ENCODE measurements at regions not wholly inside any gene's neighbourhood (a gene's known extent, or its start where the extent isn't known, plus 50 kb on each side); places are given as distances from the start of the nearest gene placed in this dataset.

- no peak overlapping the region for H3K27ac Mint-ChIP-seq
- Histone ChIP-seq H3K4me1 (ENCODE audit: control insufficient read depth, insufficient read depth, low read length) (no peaks in the 10 kb centered on the region), H3K9me3 (ENCODE audit: control insufficient read depth, insufficient read depth, low read length) (no peaks in the 10 kb centered on the region), H3K27ac (ENCODE audit: low read length) (no peak overlapping the region), H3K36me3 (ENCODE audit: control insufficient read depth, insufficient read depth, low read length) (no peaks in the 10 kb centered on the region), H3K27me3 (ENCODE audit: control insufficient read depth, insufficient read depth, low read length) (peaks cover 5% of the 10 kb centered on the region), H3K4me3 (ENCODE audit: low read length) (no peak overlapping the region)
- TF ChIP-seq CTCF (IDR thresholded peaks at IDR 0.05) = no peak
- H3K27me3 Mint-ChIP-seq (ENCODE audit: low read depth in 2 of 2) = peaks cover 9 to 31% of the 10 kb centered on the region in 2 donors
- no peak for DNase-seq
- ATAC-seq = no peak
- intact Hi-C loops (cut with micrococcal nuclease) = no loop called here
- 93% methylated on average over 5 of the region's 5 CpGs for WGBS (ENCODE audit: insufficient coverage)
- H3K4me1 Mint-ChIP-seq = peaks cover 0 to 5% of the 10 kb centered on the region in 2 donors
- no peaks in the 10 kb centered on the region for H3K36me3 Mint-ChIP-seq
- H3K9me3 Mint-ChIP-seq = peaks cover 0 to 2% of the 10 kb centered on the region in 2 donors
- H3K4me3 Mint-ChIP-seq = no peak overlapping the region
These were observed 226.7 kb downstream of the UTP18 start for GRCh38 chr17:51486885-51487520.

GRCh38 chr17:51487947-51488346 lies 227.6 kb downstream of the UTP18 start:
- peaks cover 12 to 31% of the 10 kb centered on the region in 2 donors for H3K27me3 Mint-ChIP-seq (ENCODE audit: low read depth in 2 of 2)
- DNase-seq (peak in 1 of 2 donors; percentile 51), ATAC-seq (no peak)
- H3K36me3 ChIP-seq (ENCODE audit: control insufficient read depth, insufficient read depth, low read length) = no peaks in the 10 kb centered on the region
- TF ChIP-seq CTCF (IDR thresholded peaks at IDR 0.05) = no peak
- intact Hi-C loops (cut with micrococcal nuclease) = no loop called here
- no peaks in the 10 kb centered on the region for H3K9me3 ChIP-seq (ENCODE audit: control insufficient read depth, insufficient read depth, low read length)
- H3K9me3 Mint-ChIP-seq = no peaks in the 10 kb centered on the region
- H3K4me3 Mint-ChIP-seq = no peak overlapping the region
- no peak overlapping the region for H3K27ac Mint-ChIP-seq
- 52% methylated on average over 14 of the region's 14 CpGs for WGBS (ENCODE audit: insufficient coverage)
- H3K36me3 Mint-ChIP-seq = no peaks in the 10 kb centered on the region
- peaks cover 5% of the 10 kb centered on the region for H3K27me3 ChIP-seq (ENCODE audit: control insufficient read depth, insufficient read depth, low read length)
- no peak overlapping the region for H3K27ac ChIP-seq (ENCODE audit: low read length)
- no peaks in the 10 kb centered on the region for H3K4me1 ChIP-seq (ENCODE audit: control insufficient read depth, insufficient read depth, low read length)
- H3K4me3 ChIP-seq (ENCODE audit: low read length) = no peak overlapping the region
- H3K4me1 Mint-ChIP-seq = peaks cover 0 to 5% of the 10 kb centered on the region in 2 donors

GRCh38 chr17:51491416-51491815 lies 231.1 kb downstream of the UTP18 start:
- H3K4me1 Mint-ChIP-seq = peaks cover 0 to 5% of the 10 kb centered on the region in 2 donors
- Histone ChIP-seq H3K9me3 (ENCODE audit: control insufficient read depth, insufficient read depth, low read length) (no peaks in the 10 kb centered on the region), H3K27ac (ENCODE audit: low read length) (no peak overlapping the region), H3K4me1 (ENCODE audit: control insufficient read depth, insufficient read depth, low read length) (no peaks in the 10 kb centered on the region), H3K36me3 (ENCODE audit: control insufficient read depth, insufficient read depth, low read length) (no peaks in the 10 kb centered on the region), H3K27me3 (ENCODE audit: control insufficient read depth, insufficient read depth, low read length) (peaks cover 5% of the 10 kb centered on the region), H3K4me3 (ENCODE audit: low read length) (no peak overlapping the region)
- no peak for DNase-seq
- H3K9me3 Mint-ChIP-seq = no peaks in the 10 kb centered on the region
- intact Hi-C loops (cut with micrococcal nuclease) = no loop called here
- no peaks in the 10 kb centered on the region for H3K36me3 Mint-ChIP-seq
- H3K4me3 Mint-ChIP-seq = no peak overlapping the region
- H3K27me3 Mint-ChIP-seq (ENCODE audit: low read depth in 2 of 2) = peaks cover 14 to 32% of the 10 kb centered on the region in 2 donors
- TF ChIP-seq CTCF (IDR thresholded peaks at IDR 0.05) = no peak
- ATAC-seq = peak in 1 of 3 donors; percentile 7
- H3K27ac Mint-ChIP-seq = no peak overlapping the region
- 87% methylated on average over 6 of the region's 6 CpGs for WGBS (ENCODE audit: insufficient coverage)

GRCh38 chr17:51493206-51493605 lies 232.9 kb downstream of the UTP18 start:
- Mint-ChIP-seq H3K36me3 (no peaks in the 10 kb centered on the region), H3K27ac (no peak overlapping the region), H3K4me3 (no peak overlapping the region), H3K4me1 (no peaks in the 10 kb centered on the region), H3K9me3 (no peaks in the 10 kb centered on the region), H3K27me3 (ENCODE audit: low read depth in 2 of 2) (peaks cover 14 to 39% of the 10 kb centered on the region in 2 donors)
- intact Hi-C loops (cut with micrococcal nuclease) = no loop called here
- Histone ChIP-seq H3K36me3 (ENCODE audit: control insufficient read depth, insufficient read depth, low read length) (no peaks in the 10 kb centered on the region), H3K27me3 (ENCODE audit: control insufficient read depth, insufficient read depth, low read length) (no peaks in the 10 kb centered on the region), H3K9me3 (ENCODE audit: control insufficient read depth, insufficient read depth, low read length) (no peaks in the 10 kb centered on the region), H3K4me1 (ENCODE audit: control insufficient read depth, insufficient read depth, low read length) (no peaks in the 10 kb centered on the region), H3K27ac (ENCODE audit: low read length) (no peak overlapping the region), H3K4me3 (ENCODE audit: low read length) (no peak overlapping the region)
- ATAC-seq (no peak), DNase-seq (no peak)
- no peak for TF ChIP-seq CTCF (IDR thresholded peaks at IDR 0.05)
- WGBS (ENCODE audit: insufficient coverage) = 90% methylated on average over 1 of the region's 2 CpGs

Data from natural killer cell (primary cell).